ENCODE measurements at regions not wholly inside any gene's neighbourhood (a gene's known extent, or its start where the extent isn't known, plus 50 kb on each side); places are given as distances from the start of the nearest gene placed in this dataset.
"Not testable (repeated sequence)": the region's sequence is repeated elsewhere in the genome, so short reads cannot be mapped to it uniquely, and the experiment has no call there.

GRCh38 chr16:46389561-46390041 lies 231.6 kb downstream of the SHCBP1 start:
- DNase-seq (ENCODE audit: missing footprints) = peak; percentile 58
- intact Hi-C loops (cut with DNase I) = loop anchor here (1.0 kb wide), 1 partner anchor 11 kb away; no protein-coding TSS in a partner anchor
- ATAC-seq = not testable (repeated sequence)

DNA sequence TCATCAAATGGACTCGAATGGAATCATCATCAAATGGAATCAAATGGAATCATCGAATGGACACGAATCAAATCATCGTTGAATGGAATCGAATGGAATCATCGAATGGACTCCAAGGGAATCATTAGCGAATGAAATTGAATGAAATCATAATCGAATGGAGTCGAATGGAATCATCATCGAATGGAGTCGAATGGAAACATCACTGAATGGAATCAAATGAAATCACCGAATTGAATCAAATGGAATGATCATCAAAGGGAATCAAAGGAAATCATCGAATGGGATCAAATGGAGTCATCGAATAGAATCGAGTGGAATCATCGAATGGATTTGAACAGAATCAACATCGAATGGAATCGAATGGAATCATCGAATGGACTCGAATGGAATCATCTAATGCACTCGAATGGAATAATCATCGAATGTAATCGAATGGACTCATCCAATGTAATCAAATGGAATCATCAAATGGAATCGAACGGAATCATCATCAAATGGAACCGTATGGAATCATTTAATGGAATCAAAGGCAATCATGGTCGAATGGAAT lies 232.2 kb downstream of the SHCBP1 start:
- ATAC-seq; DNase-seq (ENCODE audit: missing footprints): not testable (repeated sequence)
- intact Hi-C loops (cut with DNase I) = loop anchor here (1.0 kb wide), 1 partner anchor 11 kb away; no protein-coding TSS in a partner anchor

- intact Hi-C loops (cut with DNase I); DNase-seq (ENCODE audit: missing footprints); ATAC-seq: not testable (repeated sequence)
Observed at GRCh38 chr16:46388354-46388753, 232.8 kb downstream of the SHCBP1 start.

- DNase-seq (ENCODE audit: missing footprints); intact Hi-C loops (cut with DNase I): not testable (repeated sequence)
- peak; percentile 0 for ATAC-seq
Observed at GRCh38 chr16:46387720-46388119, 233.5 kb downstream of the SHCBP1 start.

- peak; percentile 58 for DNase-seq (ENCODE audit: missing footprints)
- intact Hi-C loops (cut with DNase I) = not testable (repeated sequence)
- ATAC-seq = peak; percentile 6
Observed at GRCh38 chr16:46386805-46387620, 234.2 kb downstream of the SHCBP1 start.

DNA sequence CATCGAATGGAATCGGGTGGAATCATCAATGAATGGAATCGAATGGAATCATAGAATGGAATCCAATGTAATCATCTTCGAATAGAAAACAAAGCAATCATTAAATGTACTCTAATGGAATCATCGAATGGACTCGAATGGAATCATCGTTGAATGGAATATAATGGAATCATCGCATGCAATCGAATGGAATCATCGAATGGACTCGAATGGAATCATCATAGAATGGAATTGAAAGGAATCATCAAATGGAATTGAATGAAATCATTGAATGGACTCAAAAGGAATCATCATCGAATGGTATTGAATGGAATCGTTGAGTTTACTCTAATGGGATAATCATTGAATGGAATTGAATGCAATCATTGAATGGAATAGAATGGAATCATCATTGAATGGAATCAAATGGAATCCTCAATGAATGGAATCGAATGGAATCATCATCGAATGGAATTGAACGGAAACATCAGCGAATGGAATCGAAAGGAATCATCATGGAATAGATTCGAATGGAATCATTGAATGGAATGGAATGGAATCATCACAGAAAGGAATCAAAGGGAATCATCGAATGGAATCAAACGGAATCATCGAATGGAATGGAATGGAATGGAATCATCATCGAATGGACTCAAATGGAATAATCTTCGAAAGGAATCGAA lies 234.9 kb downstream of the SHCBP1 start:
- DNase-seq (ENCODE audit: missing footprints); ATAC-seq; intact Hi-C loops (cut with DNase I): not testable (repeated sequence)

GRCh38 chr16:46384285-46385061 lies 236.7 kb downstream of the SHCBP1 start:
- intact Hi-C loops (cut with DNase I); ATAC-seq; DNase-seq (ENCODE audit: missing footprints): not testable (repeated sequence)

- DNase-seq (ENCODE audit: missing footprints); ATAC-seq; intact Hi-C loops (cut with DNase I): not testable (repeated sequence)
Observed at GRCh38 chr16:46383581-46383980, 237.6 kb downstream of the SHCBP1 start.

GRCh38 chr16:46382791-46383541 lies 238.2 kb downstream of the SHCBP1 start:
- intact Hi-C loops (cut with DNase I); DNase-seq (ENCODE audit: missing footprints); ATAC-seq: not testable (repeated sequence)

- ATAC-seq; intact Hi-C loops (cut with DNase I); DNase-seq (ENCODE audit: missing footprints): not testable (repeated sequence)
Observed at GRCh38 chr16:46382079-46382478, 239.1 kb downstream of the SHCBP1 start.

- intact Hi-C loops (cut with DNase I); DNase-seq (ENCODE audit: missing footprints); ATAC-seq: not testable (repeated sequence)
Observed at GRCh38 chr16:46381344-46381743, 239.8 kb downstream of the SHCBP1 start.
